ENCODE measurements at regions not wholly inside any gene's neighbourhood (a gene's known extent, or its start where the extent isn't known, plus 50 kb on each side); places are given as distances from the start of the nearest gene placed in this dataset.

DNA sequence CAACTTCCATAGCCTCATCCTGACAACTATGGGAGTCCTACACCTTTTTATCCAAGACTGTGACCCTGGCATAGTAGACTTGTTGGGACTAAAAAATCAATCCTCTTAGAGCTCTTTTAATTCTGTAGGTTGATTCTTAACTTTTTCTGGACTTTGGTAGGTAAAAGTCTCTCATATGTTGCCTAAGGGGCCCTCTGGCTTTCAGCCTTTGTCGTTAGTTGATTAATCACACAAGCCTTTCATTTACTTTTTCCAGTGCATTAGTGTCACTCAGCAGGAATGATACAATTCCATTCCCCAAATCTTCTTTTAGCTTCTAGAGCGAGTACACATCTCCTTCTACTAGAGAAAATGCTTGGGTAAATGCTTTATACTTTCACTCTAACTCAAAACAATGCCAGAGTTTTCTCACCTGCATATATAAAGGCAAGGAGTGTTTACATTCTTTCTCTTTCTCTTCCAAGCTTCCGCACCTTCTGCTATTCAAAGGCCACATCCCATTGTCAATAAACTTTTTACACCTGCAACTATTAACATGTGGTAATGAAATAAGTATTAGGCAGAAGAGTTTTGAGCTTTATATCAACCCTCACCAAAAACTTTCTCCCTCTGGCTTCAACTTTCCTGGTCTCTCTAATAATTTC lies 516.6 kb downstream of the FAM181B start:
- TF ChIP-seq, protein P1, sequence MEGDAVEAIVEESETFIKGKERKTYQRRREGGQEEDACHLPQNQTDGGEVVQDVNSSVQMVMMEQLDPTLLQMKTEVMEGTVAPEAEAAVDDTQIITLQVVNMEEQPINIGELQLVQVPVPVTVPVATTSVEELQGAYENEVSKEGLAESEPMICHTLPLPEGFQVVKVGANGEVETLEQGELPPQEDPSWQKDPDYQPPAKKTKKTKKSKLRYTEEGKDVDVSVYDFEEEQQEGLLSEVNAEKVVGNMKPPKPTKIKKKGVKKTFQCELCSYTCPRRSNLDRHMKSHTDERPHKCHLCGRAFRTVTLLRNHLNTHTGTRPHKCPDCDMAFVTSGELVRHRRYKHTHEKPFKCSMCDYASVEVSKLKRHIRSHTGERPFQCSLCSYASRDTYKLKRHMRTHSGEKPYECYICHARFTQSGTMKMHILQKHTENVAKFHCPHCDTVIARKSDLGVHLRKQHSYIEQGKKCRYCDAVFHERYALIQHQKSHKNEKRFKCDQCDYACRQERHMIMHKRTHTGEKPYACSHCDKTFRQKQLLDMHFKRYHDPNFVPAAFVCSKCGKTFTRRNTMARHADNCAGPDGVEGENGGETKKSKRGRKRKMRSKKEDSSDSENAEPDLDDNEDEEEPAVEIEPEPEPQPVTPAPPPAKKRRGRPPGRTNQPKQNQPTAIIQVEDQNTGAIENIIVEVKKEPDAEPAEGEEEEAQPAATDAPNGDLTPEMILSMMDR (IDR thresholded peaks at IDR 0.05) = no peak
- TF ChIP-seq EZH2 (IDR thresholded peaks at IDR 0.05) = no peak
- TF ChIP-seq EZH2phosphoT487 (IDR thresholded peaks at IDR 0.05) = no peak

Measured in neural progenitor cell (in vitro differentiated cells).